Kidney (tissue), 13 donors: ENCODE measurements at regions not wholly inside any gene's neighbourhood (a gene's known extent, or its start where the extent isn't known, plus 50 kb on each side); places are given as distances from the start of the nearest gene placed in this dataset.

ENCODE experiments used
- DNase-seq, 5 donors: peaks; one replicate each; pipeline ENCODE4 v3.0.0-alpha.2; 2013 to 2020
- FAIRE-seq: peaks from 2 replicates; lab custom pipeline; 2012; peaks lifted over from hg19 to GRCh38; lab: Jason Lieb, UNC
- H3K27ac ChIP-seq, 2 donors: one replicate each; pipeline ENCODE4 v1.7.0; 2013; ENCODE audit warnings: low read depth in 2 of 2, low read length in 2 of 2, inconsistent platforms in 1 of 2
- H3K27me3 ChIP-seq: one replicate; pipeline ENCODE4 v1.7.1; 2013; ENCODE audit warnings: low read length, inconsistent platforms; ENCODE audit not compliant: control insufficient read depth, insufficient read depth
- H3K36me3 ChIP-seq, 3 donors: one replicate each; pipeline versions ENCODE4 v1.7.0 to v1.7.1; 2013; ENCODE audit warnings: low read length in 3 of 3, control low read depth in 1 of 3, inconsistent platforms in 1 of 3; ENCODE audit not compliant: insufficient read depth in 3 of 3, control insufficient read depth in 2 of 3
- H3K4me1 ChIP-seq, 3 donors: one replicate each; pipeline versions ENCODE4 v1.7.0 to v1.7.1; 2013; ENCODE audit warnings: low read length in 3 of 3, inconsistent platforms in 1 of 3, low read depth in 1 of 3; ENCODE audit not compliant: control insufficient read depth in 2 of 3, insufficient read depth in 2 of 3
- H3K4me3 ChIP-seq, 3 donors: one replicate each; pipeline versions ENCODE4 v1.7.0 to v1.8.1; 2013; ENCODE audit warnings: low read length in 3 of 3, control low read depth in 1 of 3, inconsistent platforms in 1 of 3
- H3K9ac ChIP-seq, 3 donors: one replicate each; pipeline versions ENCODE4 v1.7.0 to v1.7.1; 2013; ENCODE audit warnings: low read length in 3 of 3, control low read depth in 1 of 3, inconsistent platforms in 1 of 3
- H3K9me3 ChIP-seq, 3 donors: one replicate each; pipeline versions ENCODE4 v1.7.0 to v1.7.1; 2013; ENCODE audit warnings: low read length in 3 of 3, control low read depth in 1 of 3, inconsistent platforms in 1 of 3; ENCODE audit not compliant: control insufficient read depth in 2 of 3, insufficient read depth in 1 of 3
- intact Hi-C: fragments of 100-400 bp; cut with DNase I; formaldehyde crosslinking; loops from one replicate; pipeline ENCODE4 v1.11.1; 2022
- TF ChIP-seq, protein P1 (sequence below): IDR thresholded peaks from 3 replicates; pipeline ENCODE4 v1.5.1; 2012; ENCODE audit warnings: mild to moderate bottlenecking, moderate library complexity, borderline replicate concordance; ENCODE audit not compliant: insufficient read depth; ENCODE audit errors: extremely low read depth
- donor health status: control.
- donor health status: control.
- donor health status: control.
- donor health status: control.
- donor health status: control.
- donor health status: DM: yes; HTN: yes; CAD: no.
- donor health status: Normal renal cell carcinoma (clear cell type).

GRCh38 chr9:87307848-87308247 lies 189.8 kb upstream of the DAPK1 start:
- H3K4me1 ChIP-seq = no peaks in the 10 kb centered on the region
- DNase-seq (no peak), FAIRE-seq (no peak)
- H3K9me3 ChIP-seq = no peaks in the 10 kb centered on the region
- H3K27me3 ChIP-seq = no peaks in the 10 kb centered on the region
- no peaks in the 10 kb centered on the region for H3K36me3 ChIP-seq
- H3K9ac ChIP-seq = no peak overlapping the region
- H3K27ac ChIP-seq = no peak overlapping the region
- no peak overlapping the region for H3K4me3 ChIP-seq
- intact Hi-C loops = no loop called here
- TF ChIP-seq, protein P1, sequence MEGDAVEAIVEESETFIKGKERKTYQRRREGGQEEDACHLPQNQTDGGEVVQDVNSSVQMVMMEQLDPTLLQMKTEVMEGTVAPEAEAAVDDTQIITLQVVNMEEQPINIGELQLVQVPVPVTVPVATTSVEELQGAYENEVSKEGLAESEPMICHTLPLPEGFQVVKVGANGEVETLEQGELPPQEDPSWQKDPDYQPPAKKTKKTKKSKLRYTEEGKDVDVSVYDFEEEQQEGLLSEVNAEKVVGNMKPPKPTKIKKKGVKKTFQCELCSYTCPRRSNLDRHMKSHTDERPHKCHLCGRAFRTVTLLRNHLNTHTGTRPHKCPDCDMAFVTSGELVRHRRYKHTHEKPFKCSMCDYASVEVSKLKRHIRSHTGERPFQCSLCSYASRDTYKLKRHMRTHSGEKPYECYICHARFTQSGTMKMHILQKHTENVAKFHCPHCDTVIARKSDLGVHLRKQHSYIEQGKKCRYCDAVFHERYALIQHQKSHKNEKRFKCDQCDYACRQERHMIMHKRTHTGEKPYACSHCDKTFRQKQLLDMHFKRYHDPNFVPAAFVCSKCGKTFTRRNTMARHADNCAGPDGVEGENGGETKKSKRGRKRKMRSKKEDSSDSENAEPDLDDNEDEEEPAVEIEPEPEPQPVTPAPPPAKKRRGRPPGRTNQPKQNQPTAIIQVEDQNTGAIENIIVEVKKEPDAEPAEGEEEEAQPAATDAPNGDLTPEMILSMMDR = no peak

GRCh38 chr9:87309236-87309635 lies 188.4 kb upstream of the DAPK1 start:
- no peak for FAIRE-seq
- no peaks in the 10 kb centered on the region for H3K36me3 ChIP-seq
- intact Hi-C loops = no loop called here
- no peak overlapping the region for H3K4me3 ChIP-seq
- H3K9me3 ChIP-seq = peaks cover 0 to 2% (median 0%) of the 10 kb centered on the region in 3 donors
- DNase-seq = no peak
- TF ChIP-seq, protein P1 = no peak
- H3K4me1 ChIP-seq = no peaks in the 10 kb centered on the region
- no peak overlapping the region for H3K9ac ChIP-seq
- H3K27ac ChIP-seq = no peak overlapping the region
- H3K27me3 ChIP-seq = no peaks in the 10 kb centered on the region

DNA sequence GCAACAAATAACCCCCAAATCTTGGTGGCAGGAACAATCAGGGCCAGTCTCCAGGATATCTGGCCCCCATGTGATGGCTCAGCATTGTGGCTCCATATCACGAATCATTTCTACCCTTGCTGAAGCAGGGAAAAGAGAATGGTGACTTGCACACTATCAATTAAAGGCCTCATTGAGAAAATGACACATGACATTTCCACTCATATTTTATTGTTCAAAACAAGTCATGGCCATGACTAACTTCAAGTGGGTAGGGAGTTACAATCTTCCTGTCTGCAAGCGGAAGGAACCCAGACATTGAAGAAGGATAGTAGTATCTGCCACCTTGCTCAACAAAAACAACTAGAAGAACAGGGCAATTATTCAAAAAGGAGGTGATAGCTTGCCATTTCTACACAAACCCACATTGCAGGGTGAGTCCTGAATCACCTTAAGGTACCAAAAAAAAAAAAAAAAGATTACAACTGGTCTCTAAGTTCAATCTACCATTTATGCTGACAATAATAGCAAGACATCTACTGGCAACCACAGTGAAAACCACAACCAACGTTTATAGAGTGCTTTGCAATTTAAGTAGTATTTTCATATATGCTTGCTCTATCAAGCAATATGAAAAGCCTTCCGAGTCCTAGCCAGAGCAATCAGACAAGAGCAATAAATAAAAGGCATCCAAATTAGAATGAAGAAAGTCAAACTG lies 186.7 kb upstream of the DAPK1 start:
- TF ChIP-seq, protein P1 = no peak
- intact Hi-C loops = no loop called here
- H3K4me3 ChIP-seq = no peak overlapping the region

More for the DNA sequence above, 186.7 kb upstream of the DAPK1 start:
- H3K27ac ChIP-seq = no peak overlapping the region
- H3K9me3 ChIP-seq = peaks cover 0 to 5% (median 0%) of the 10 kb centered on the region in 3 donors
- DNase-seq (no peak), FAIRE-seq (no peak)
- no peaks in the 10 kb centered on the region for H3K27me3 ChIP-seq
- no peaks in the 10 kb centered on the region for H3K4me1 ChIP-seq
- H3K36me3 ChIP-seq = no peaks in the 10 kb centered on the region
- H3K9ac ChIP-seq = no peak overlapping the region
